Forelimb muscle (tissue), 1 donor: ENCODE measurements at regions not wholly inside any gene's neighbourhood (a gene's known extent, or its start where the extent isn't known, plus 50 kb on each side); places are given as distances from the start of the nearest gene placed in this dataset.

ENCODE experiments used
- DNase-seq: peaks from one replicate; pipeline ENCODE4 v3.0.0-alpha.2; 2013; ENCODE audit warnings: low read depth

- DNase-seq = no peak
Measured at GRCh38 chr17:79521225-79521624, 89.6 kb downstream of the RBFOX3 start.

- no peak for DNase-seq
Measured at GRCh38 chr17:79520167-79521165, 90.4 kb downstream of the RBFOX3 start.

- DNase-seq = no peak
Measured at GRCh38 chr17:79519601-79520000, 91.2 kb downstream of the RBFOX3 start.

GRCh38 chr17:79518585-79519523 is 92.0 kb downstream of the RBFOX3 start:
- DNase-seq = no peak

- no peak for DNase-seq
Measured at GRCh38 chr17:79517827-79518584, 92.8 kb downstream of the RBFOX3 start.

- no peak for DNase-seq
Measured at GRCh38 chr17:79515646-79516571, 94.9 kb downstream of the RBFOX3 start.

- DNase-seq = no peak
Measured at GRCh38 chr17:79515110-79515509, 95.7 kb downstream of the RBFOX3 start.

- no peak for DNase-seq
Measured at GRCh38 chr17:79513820-79514535, 96.9 kb downstream of the RBFOX3 start.

GRCh38 chr17:79513206-79513605 is 97.6 kb downstream of the RBFOX3 start:
- DNase-seq = no peak

- no peak for DNase-seq
Measured at GRCh38 chr17:79511471-79511870, 99.4 kb downstream of the RBFOX3 start.

GRCh38 chr17:79510071-79510470 is 100.8 kb downstream of the RBFOX3 start:
- DNase-seq = no peak

GRCh38 chr17:79509490-79509889 is 101.4 kb downstream of the RBFOX3 start:
- no peak for DNase-seq

GRCh38 chr17:79509008-79509407 is 101.8 kb downstream of the RBFOX3 start:
- no peak for DNase-seq

GRCh38 chr17:79508291-79508716 is 102.5 kb downstream of the RBFOX3 start:
- no peak for DNase-seq

GRCh38 chr17:79506955-79507354 is 103.9 kb downstream of the RBFOX3 start:
- DNase-seq = no peak

- no peak for DNase-seq
Measured at GRCh38 chr17:79506150-79506870, 104.5 kb downstream of the RBFOX3 start.

GRCh38 chr17:79505199-79505598 is 105.7 kb downstream of the RBFOX3 start:
- no peak for DNase-seq

- no peak for DNase-seq
Measured at GRCh38 chr17:79504181-79504605, 106.7 kb downstream of the RBFOX3 start.
